BE2C (cell line): ENCODE measurements at regions not wholly inside any gene's neighbourhood (a gene's known extent, or its start where the extent isn't known, plus 50 kb on each side); places are given as distances from the start of the nearest gene placed in this dataset.
"Not testable (repeated sequence)": the region's sequence is repeated elsewhere in the genome, so short reads cannot be mapped to it uniquely, and the experiment has no call there.

Source experiments
- DNase-seq: peaks from one replicate; pipeline ENCODE4 v3.0.0-alpha.2; 2020
- H3K27me3 ChIP-seq: fragments of 250-450 bp; sonication (Bioruptor Pico); 2 replicates; pipeline ENCODE4 v1.5.1; 2020; ENCODE audit warnings: mild to moderate bottlenecking
- H3K36me3 ChIP-seq: fragments of 250-450 bp; sonication (Bioruptor Pico); 2 replicates; pipeline ENCODE4 v1.5.1; 2020; ENCODE audit warnings: mild to moderate bottlenecking
- H3K4me1 ChIP-seq: fragments of 250-450 bp; sonication (Bioruptor Pico); 2 replicates; pipeline ENCODE4 v1.5.1; 2020
- H3K4me3 ChIP-seq: 2 replicates; pipeline ENCODE4 v1.5.1; 2011; ENCODE audit warnings: low read depth, low read length
- H3K9me3 ChIP-seq: fragments of 250-450 bp; sonication (Bioruptor Pico); 2 replicates; pipeline ENCODE4 v1.5.1; 2020
- CTCF ChIP-seq: IDR thresholded peaks from 2 replicates; pipeline ENCODE4 v1.5.1; 2012; ENCODE audit warnings: mild to moderate bottlenecking, low read depth, low read length

- peak; percentile 61 for DNase-seq
- 0 out of 2 replicates have a peak, but pooled peaks have one; percentile 9 for TF ChIP-seq CTCF
- no peaks in the 10 kb centered on the region for H3K9me3 ChIP-seq
- H3K4me3 ChIP-seq = no peak overlapping the region
- H3K27me3 ChIP-seq = no peaks in the 10 kb centered on the region
- peaks cover 23% of the 10 kb centered on the region for H3K4me1 ChIP-seq
- H3K36me3 ChIP-seq = no peaks in the 10 kb centered on the region
These were observed 145.5 kb upstream of the NRIP1 start for GRCh38 chr21:15210235-15210678.

GRCh38 chr21:15211491-15212133 is 146.8 kb upstream of the NRIP1 start:
- TF ChIP-seq CTCF = no peak
- Histone ChIP-seq H3K36me3 (no peaks in the 10 kb centered on the region), H3K4me3 (no peak overlapping the region), H3K4me1 (peaks cover 23% of the 10 kb centered on the region), H3K9me3 (no peaks in the 10 kb centered on the region), H3K27me3 (no peaks in the 10 kb centered on the region)
- DNase-seq = no peak

GRCh38 chr21:15212206-15212605 is 147.4 kb upstream of the NRIP1 start:
- Histone ChIP-seq H3K4me1 (peaks cover 23% of the 10 kb centered on the region), H3K36me3 (no peaks in the 10 kb centered on the region), H3K4me3 (no peak overlapping the region), H3K27me3 (no peaks in the 10 kb centered on the region), H3K9me3 (no peaks in the 10 kb centered on the region)
- TF ChIP-seq CTCF = no peak
- no peak for DNase-seq

- not testable (repeated sequence) for DNase-seq, H3K9me3 ChIP-seq, H3K27me3 ChIP-seq, H3K36me3 ChIP-seq, H3K4me3 ChIP-seq
- peaks cover 14% of the 10 kb centered on the region for H3K4me1 ChIP-seq
These were observed 153.7 kb upstream of the NRIP1 start for GRCh38 chr21:15218476-15218875.

- Histone ChIP-seq H3K36me3 (no peaks in the 10 kb centered on the region), H3K27me3 (no peaks in the 10 kb centered on the region), H3K4me1 (peaks cover 14% of the 10 kb centered on the region), H3K4me3 (no peak overlapping the region), H3K9me3 (no peaks in the 10 kb centered on the region)
- no peak for DNase-seq
- TF ChIP-seq CTCF = no peak
These were observed 154.2 kb upstream of the NRIP1 start for GRCh38 chr21:15219039-15219438.

- no peak overlapping the region for H3K4me3 ChIP-seq
- DNase-seq = no peak
- no peak for TF ChIP-seq CTCF
These were observed 155.1 kb upstream of the NRIP1 start for GRCh38 chr21:15219894-15220293.

More at GRCh38 chr21:15219894-15220293, 155.1 kb upstream of the NRIP1 start:
- Histone ChIP-seq H3K27me3 (no peaks in the 10 kb centered on the region), H3K9me3 (no peaks in the 10 kb centered on the region), H3K4me1 (peaks cover 14% of the 10 kb centered on the region), H3K36me3 (no peaks in the 10 kb centered on the region)
